ENCODE measurements at regions not wholly inside any gene's neighbourhood (a gene's known extent, or its start where the extent isn't known, plus 50 kb on each side); places are given as distances from the start of the nearest gene placed in this dataset.
A peak's percentile ranks its signal among the peaks of the same experiment; 100 is the strongest.

- peak overlapping the region; percentile 3 for H3K4me3 ChIP-seq (ENCODE audit: low read length)
- DNase-seq (ENCODE audit: low read depth): peak; percentile 17
- TF ChIP-seq CTCF (IDR thresholded peaks at IDR 0.05; ENCODE audit: insufficient read depth, low read depth, low read length, missing control alignments): no peak
Observed at GRCh38 chr13:107867701-107868661, 347.4 kb downstream of the LIG4 start.

GRCh38 chr13:107866941-107867623 lies 348.3 kb downstream of the LIG4 start:
- DNase-seq (ENCODE audit: low read depth): no peak
- H3K4me3 ChIP-seq (ENCODE audit: low read length): no peak overlapping the region
- TF ChIP-seq CTCF (IDR thresholded peaks at IDR 0.05; ENCODE audit: insufficient read depth, low read depth, low read length, missing control alignments): no peak

GRCh38 chr13:107866032-107866940 lies 349.1 kb downstream of the LIG4 start:
- no peak overlapping the region for H3K4me3 ChIP-seq (ENCODE audit: low read length)
- DNase-seq (ENCODE audit: low read depth): no peak
- TF ChIP-seq CTCF (IDR thresholded peaks at IDR 0.05; ENCODE audit: insufficient read depth, low read depth, low read length, missing control alignments): no peak

- no peak overlapping the region for H3K4me3 ChIP-seq (ENCODE audit: low read length)
- TF ChIP-seq CTCF (IDR thresholded peaks at IDR 0.05; ENCODE audit: insufficient read depth, low read depth, low read length, missing control alignments): no peak
- DNase-seq (ENCODE audit: low read depth): no peak
Observed at GRCh38 chr13:107865643-107866031, 349.7 kb downstream of the LIG4 start.

- no peak overlapping the region for H3K4me3 ChIP-seq (ENCODE audit: low read length)
- no peak for DNase-seq (ENCODE audit: low read depth)
- no peak for TF ChIP-seq CTCF (IDR thresholded peaks at IDR 0.05; ENCODE audit: insufficient read depth, low read depth, low read length, missing control alignments)
Observed at GRCh38 chr13:107865318-107865575, 350.1 kb downstream of the LIG4 start.

GRCh38 chr13:107864543-107865317 lies 350.6 kb downstream of the LIG4 start:
- TF ChIP-seq CTCF (IDR thresholded peaks at IDR 0.05; ENCODE audit: insufficient read depth, low read depth, low read length, missing control alignments): no peak
- H3K4me3 ChIP-seq (ENCODE audit: low read length): no peak overlapping the region
- peak; percentile 69 for DNase-seq (ENCODE audit: low read depth)
